WI38 (cell line): ENCODE measurements at regions not wholly inside any gene's neighbourhood (a gene's known extent, or its start where the extent isn't known, plus 50 kb on each side); places are given as distances from the start of the nearest gene placed in this dataset.
"Not testable (repeated sequence)": the region's sequence is repeated elsewhere in the genome, so short reads cannot be mapped to it uniquely, and the experiment has no call there.

Source experiments
- H3K4me3 ChIP-seq: 2 replicates; pipeline ENCODE4 v1.5.1; 2011; ENCODE audit warnings: low read depth, mild to moderate bottlenecking, control low read depth, low read length
- TF ChIP-seq, protein P1 (sequence below): IDR thresholded peaks from 2 replicates; pipeline ENCODE4 v1.5.1; 2012; ENCODE audit warnings: low read depth, mild to moderate bottlenecking, control low read depth, low read length

DNA sequence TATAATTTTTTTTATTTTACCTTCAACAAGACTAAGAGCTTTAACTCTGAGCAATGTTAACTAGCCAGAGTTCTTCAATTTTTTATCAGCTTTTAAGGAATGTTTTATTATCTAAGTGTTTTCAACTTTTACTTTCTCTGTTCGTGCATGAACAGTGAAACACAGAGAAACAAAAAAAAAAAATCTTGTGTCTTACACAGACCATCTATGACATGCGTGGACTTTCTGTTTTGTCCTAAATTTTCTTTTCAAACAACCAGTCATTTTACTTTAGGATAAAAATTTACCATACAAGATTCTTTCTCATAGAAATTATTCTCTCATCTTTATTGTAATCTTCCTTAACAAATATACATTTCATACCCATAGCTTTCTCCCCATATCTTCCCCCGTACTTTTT lies 731.9 kb upstream of the PCDH10 start:
- H3K4me3 ChIP-seq = no peak overlapping the region
- TF ChIP-seq, protein P1, sequence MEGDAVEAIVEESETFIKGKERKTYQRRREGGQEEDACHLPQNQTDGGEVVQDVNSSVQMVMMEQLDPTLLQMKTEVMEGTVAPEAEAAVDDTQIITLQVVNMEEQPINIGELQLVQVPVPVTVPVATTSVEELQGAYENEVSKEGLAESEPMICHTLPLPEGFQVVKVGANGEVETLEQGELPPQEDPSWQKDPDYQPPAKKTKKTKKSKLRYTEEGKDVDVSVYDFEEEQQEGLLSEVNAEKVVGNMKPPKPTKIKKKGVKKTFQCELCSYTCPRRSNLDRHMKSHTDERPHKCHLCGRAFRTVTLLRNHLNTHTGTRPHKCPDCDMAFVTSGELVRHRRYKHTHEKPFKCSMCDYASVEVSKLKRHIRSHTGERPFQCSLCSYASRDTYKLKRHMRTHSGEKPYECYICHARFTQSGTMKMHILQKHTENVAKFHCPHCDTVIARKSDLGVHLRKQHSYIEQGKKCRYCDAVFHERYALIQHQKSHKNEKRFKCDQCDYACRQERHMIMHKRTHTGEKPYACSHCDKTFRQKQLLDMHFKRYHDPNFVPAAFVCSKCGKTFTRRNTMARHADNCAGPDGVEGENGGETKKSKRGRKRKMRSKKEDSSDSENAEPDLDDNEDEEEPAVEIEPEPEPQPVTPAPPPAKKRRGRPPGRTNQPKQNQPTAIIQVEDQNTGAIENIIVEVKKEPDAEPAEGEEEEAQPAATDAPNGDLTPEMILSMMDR = no peak

DNA sequence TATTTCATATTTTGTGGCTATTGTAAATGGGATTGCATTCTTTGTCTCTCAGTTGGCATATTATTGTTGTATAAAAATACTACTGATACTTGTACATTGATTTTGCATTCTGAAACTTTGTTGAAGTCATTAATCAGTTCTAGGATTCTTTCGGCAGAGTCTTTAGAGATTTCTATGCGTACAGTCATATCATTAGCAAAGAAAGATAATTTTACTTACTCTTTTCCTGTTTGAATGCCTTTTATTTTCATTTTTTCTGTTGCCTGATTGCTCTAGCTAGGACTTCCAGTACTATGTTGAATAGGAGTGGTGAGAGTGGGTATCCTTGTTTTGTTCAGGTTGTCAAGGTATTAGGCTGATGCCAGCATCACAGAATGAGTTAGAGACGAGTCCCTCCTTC lies 722.0 kb upstream of the PCDH10 start:
- TF ChIP-seq, protein P1 = no peak
- H3K4me3 ChIP-seq = no peak overlapping the region

DNA sequence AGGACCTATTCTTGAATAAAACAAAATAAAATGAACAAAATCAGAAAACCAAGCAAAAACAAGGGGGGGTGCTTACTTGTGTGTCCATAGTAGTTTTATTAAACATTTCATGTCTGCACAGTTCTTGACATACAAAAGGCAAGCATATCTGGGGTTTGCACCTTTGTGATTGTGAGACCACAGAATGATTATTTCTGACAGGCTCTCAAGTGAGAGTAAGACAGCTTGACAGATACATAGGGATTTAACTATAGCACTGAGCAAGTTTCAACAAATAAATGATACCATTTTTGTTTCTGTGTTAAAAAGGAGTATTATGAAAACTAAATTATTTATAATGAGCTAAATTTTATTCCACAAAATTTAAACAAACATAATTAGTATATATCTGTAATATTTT lies 712.0 kb upstream of the PCDH10 start:
- H3K4me3 ChIP-seq = no peak overlapping the region
- TF ChIP-seq, protein P1 = no peak

DNA sequence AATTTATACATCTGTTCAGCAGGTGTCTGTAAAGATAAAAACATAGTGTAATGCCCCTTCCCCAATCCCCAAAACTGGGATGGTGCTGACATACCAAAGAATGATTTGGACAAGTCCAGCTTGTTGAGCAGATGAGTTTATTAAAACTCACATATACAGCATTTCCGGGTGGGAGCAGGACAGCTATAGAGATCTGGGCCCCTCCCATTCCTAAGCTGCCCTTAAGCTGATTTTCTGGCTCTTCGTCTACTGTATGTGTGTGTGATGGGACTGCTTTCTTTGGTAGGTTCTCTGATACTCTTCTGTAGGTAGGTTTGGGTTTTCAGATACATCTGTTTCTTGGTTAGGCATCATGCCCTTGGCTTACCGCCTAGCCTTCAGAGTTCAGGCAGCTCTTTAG lies 703.7 kb upstream of the PCDH10 start:
- TF ChIP-seq, protein P1 = no peak
- no peak overlapping the region for H3K4me3 ChIP-seq

DNA sequence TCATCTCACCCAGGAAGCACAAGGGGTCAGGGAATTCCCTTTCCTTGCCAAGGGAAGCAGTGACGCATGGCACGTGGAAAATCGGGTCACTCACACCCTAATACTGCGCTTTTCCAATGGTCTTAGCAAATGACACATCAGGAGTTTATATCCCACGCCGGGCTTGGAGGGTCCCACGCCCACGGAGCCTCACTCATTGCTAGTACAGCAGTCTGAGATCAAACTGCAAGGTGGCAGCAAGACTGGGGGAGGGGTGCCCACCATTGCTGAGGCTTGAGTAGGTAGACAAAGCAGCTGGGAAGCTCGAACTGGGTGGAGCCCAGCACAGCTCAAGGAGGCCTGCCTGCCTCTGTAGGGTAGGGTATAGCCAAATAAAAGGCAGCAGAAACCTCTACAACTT lies 691.1 kb upstream of the PCDH10 start:
- H3K4me3 ChIP-seq = not testable (repeated sequence)

DNA sequence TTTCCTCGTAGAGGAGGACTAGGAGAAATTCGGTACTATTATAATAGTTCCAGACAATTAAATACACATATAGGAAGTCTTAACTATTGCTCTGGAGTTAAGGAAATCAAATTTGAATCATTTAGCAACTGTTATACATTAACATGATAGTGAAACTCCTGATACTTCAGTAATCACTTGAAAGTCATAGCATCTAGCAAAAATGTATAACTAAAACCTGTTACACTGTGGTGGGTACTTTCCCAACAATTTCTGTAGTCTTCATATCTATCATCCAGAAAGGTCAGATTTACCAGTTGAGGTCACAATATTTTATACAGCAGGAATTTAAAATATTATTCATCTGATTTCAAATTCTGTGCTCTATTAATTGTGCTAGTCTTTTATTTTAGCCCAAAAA lies 669.6 kb upstream of the PCDH10 start:
- TF ChIP-seq, protein P1 = no peak
- H3K4me3 ChIP-seq = no peak overlapping the region

DNA sequence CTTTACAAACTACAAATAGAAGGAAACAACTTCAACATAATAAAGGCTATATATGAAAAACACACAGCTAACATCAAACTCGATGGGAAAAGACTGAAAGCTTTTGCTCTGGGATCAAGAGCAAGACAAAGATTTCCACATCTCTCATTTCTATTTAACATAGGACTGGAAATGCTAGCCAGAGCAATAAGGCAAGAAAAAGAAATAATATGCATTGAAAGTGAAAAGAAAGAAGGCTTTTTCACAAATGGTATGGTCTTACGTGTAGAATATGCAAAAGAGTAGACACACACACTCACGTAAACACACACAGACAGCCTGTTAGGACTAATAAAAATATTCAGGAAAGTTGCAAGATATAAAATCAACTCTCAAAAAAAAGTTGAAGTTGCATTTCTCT lies 660.5 kb upstream of the PCDH10 start:
- H3K4me3 ChIP-seq = no peak overlapping the region
- TF ChIP-seq, protein P1 = no peak

DNA sequence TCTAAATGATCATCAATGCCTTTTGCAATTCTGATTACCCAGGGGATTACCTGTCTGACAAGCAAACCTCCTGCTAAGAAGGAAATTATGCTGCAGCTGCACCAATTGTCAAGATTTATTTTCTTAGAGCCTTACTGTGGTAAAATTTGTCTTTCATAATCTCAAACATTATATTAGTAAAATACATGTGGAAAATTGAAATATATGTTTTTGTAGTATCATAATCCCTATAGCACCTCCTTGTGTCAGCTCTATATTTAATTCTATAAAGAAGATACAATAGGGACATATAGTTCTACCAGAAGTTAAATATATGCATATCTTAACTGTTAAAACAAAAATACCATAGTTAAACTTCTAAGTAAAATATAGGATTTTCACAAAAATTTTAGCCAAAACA lies 655.6 kb upstream of the PCDH10 start:
- TF ChIP-seq, protein P1 = no peak
- no peak overlapping the region for H3K4me3 ChIP-seq

DNA sequence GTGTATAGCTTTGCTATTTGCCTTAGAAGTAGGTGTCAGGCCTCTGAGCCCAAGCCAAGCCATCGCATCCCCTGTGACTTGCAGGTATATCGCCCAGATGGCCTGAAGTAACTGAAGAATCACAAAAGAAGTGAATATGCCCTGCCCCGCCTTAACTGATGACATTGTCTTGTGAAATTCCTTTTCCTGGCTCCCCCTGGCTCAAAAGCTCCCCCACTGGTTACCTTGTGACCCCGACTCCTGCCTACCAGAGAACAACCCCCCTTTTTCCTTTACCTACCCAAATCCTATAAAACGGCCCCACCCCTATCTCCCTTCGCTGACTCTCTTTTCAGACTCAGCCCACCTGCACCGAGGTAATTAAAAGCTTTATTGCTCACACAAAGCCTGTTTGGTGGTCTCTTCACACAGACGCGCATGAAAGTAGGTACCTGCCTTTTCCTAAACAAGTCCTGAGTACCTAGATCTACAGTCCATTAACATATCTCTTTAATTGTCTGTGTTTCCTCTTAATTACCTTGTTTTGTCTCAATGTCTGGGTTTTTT lies 653.8 kb upstream of the PCDH10 start:
- H3K4me3 ChIP-seq = not testable (repeated sequence)
